ENCODE measurements at regions not wholly inside any gene's neighbourhood (a gene's known extent, or its start where the extent isn't known, plus 50 kb on each side); places are given as distances from the start of the nearest gene placed in this dataset.

DNA sequence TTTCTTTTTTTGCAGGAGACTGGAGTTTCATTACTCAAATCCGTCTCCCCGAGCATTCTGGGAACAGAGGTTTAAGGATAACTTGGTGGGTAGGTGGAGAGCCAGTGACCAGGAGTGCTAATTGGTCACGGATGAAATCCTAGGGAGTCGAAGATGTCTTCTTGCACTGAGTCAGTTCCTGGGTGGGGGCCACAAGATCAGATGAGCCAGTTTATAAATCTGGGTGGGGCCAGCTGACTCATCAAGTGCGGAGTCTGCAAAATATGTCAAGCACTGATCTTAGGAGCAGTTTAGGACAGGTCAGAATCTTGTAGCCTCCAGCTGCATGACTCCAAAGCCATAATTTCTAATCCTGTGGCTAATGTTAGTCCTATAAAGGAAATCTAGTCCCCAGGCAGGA is 741.3 kb downstream of the PCDH7 start:
- TF ChIP-seq POLR2A (IDR thresholded peaks at IDR 0.05) (no peak), CTCF (IDR thresholded peaks at IDR 0.05) (no peak)

Measured in right lobe of liver (tissue), 4 donors.